ENCODE measurements at regions not wholly inside any gene's neighbourhood (a gene's known extent, or its start where the extent isn't known, plus 50 kb on each side); places are given as distances from the start of the nearest gene placed in this dataset.
A peak's percentile ranks its signal among the peaks of the same experiment; 100 is the strongest.
"Not testable (repeated sequence)": the region's sequence is repeated elsewhere in the genome, so short reads cannot be mapped to it uniquely, and the experiment has no call there.

DNA sequence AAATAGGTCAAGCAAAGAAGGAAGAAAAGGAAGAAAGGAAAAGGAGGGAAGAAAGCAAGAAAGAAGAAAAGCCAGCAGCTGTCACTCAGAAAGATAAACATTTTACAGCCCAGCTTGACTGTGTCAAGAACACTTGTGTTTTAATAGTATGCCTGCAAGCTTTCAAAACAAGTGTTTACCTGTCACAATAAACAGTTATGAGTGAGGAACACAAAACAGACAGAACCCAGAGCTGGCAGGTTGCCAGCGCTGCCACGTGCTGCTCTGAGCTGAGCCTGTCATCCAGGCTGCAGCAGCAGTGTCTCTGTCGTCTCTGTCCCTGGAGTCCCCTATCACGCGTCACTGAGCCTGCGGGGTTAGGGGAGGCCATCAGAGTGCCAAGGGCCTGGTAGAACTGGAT lies 827.6 kb upstream of the AUTS2 start:
- ATAC-seq (peak; percentile 71 to 87 (median 79)), DNase-seq (peak; percentile 32 to 85 (median 62))
- no peaks in the 10 kb centered on the region for H3K36me3 ChIP-seq
- H3K27ac ChIP-seq: no peak overlapping the region
- 0 to 9% (median 7%) methylated on average over 6 of the region's 6 CpGs for WGBS, 4 donors
- no peaks in the 10 kb centered on the region for H3K9me3 ChIP-seq
- peaks cover 0 to 8% (median 5%) of the 10 kb centered on the region in 12 donors for H3K4me1 ChIP-seq
- TF ChIP-seq CTCF (IDR thresholded peaks at IDR 0.05) (no peak), POLR2A (IDR thresholded peaks at IDR 0.05) (no peak)
- no peak overlapping the region for H3K4me3 ChIP-seq
- H3K27me3 ChIP-seq: no peaks in the 10 kb centered on the region
- intact Hi-C loops (cut with DNase I): no loop called here

DNA sequence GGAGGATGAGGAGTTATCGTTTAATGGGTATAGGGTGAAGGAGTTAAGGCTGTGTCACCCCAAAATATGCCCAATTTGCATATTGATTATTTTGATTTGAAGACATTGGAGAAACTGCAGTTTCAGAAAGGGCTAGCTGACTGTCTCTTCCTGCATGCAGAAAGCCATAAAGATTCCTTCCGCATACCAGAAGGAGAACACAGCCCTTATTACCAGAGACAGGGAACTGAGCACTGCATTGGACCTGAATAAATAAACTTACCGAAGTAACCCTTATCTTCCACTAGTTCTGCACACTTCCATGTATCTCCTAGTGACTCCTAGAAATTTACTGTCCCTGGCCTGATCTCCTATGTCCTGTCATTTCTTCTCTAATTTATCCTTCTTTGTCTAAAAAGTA lies 821.9 kb upstream of the AUTS2 start:
- Histone ChIP-seq H3K27ac (no peak overlapping the region), H3K27me3 (no peaks in the 10 kb centered on the region), H3K4me1 (no peaks in the 10 kb centered on the region), H3K36me3 (no peaks in the 10 kb centered on the region), H3K4me3 (no peak overlapping the region), H3K9me3 (no peaks in the 10 kb centered on the region)
- 71 to 82% (median 79%) methylated on average over 3 of the region's 3 CpGs for WGBS, 4 donors
- TF ChIP-seq POLR2A (IDR thresholded peaks at IDR 0.05) (no peak), CTCF (IDR thresholded peaks at IDR 0.05) (no peak)
- DNase-seq (no peak), ATAC-seq (no peak)
- intact Hi-C loops (cut with DNase I): no loop called here

DNA sequence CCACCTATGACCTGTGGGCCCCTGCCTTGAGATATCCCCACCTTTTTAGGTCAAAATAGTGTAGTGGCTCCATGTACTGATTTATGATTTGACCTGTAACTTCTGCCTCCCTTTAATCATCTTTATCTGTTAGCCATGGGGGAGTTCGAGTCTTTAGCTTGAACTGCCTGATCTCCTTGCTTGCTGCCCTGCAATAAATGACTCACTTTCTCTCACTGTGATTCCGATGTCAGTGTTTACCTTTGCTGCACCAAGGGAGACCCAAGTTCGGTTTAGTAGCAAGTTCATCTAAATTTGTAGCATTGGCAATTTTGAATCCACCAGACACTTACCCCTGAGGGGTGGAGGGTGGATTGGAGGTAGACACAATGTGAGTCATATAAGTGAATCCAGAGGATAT lies 814.6 kb upstream of the AUTS2 start:
- Histone ChIP-seq H3K27me3 (no peaks in the 10 kb centered on the region), H3K4me3 (no peak overlapping the region), H3K9me3 (no peaks in the 10 kb centered on the region), H3K27ac (no peak overlapping the region), H3K36me3 (no peaks in the 10 kb centered on the region), H3K4me1 (no peaks in the 10 kb centered on the region)
- 79 to 91% (median 86%) methylated on average over 3 of the region's 3 CpGs for WGBS, 4 donors
- TF ChIP-seq POLR2A (IDR thresholded peaks at IDR 0.05): no peak
- no peak for DNase-seq
- ATAC-seq: no peak
- intact Hi-C loops (cut with DNase I): no loop called here

- intact Hi-C loops (cut with DNase I): no loop called here
- H3K27ac ChIP-seq: no peak overlapping the region
- no peaks in the 10 kb centered on the region for H3K36me3 ChIP-seq
- TF ChIP-seq POLR2A (IDR thresholded peaks at IDR 0.05) (no peak), CTCF (IDR thresholded peaks at IDR 0.05) (no peak)
- DNase-seq (no peak), ATAC-seq (no peak)
- no peak overlapping the region for H3K4me3 ChIP-seq
- no peaks in the 10 kb centered on the region for H3K27me3 ChIP-seq
- 32 to 37% (median 34%) methylated on average over 3 of the region's 3 CpGs for WGBS, 4 donors
- H3K4me1 ChIP-seq: no peaks in the 10 kb centered on the region
- no peaks in the 10 kb centered on the region for H3K9me3 ChIP-seq
Measured at GRCh38 chr7:68785036-68785435, 813.2 kb upstream of the AUTS2 start.

DNA sequence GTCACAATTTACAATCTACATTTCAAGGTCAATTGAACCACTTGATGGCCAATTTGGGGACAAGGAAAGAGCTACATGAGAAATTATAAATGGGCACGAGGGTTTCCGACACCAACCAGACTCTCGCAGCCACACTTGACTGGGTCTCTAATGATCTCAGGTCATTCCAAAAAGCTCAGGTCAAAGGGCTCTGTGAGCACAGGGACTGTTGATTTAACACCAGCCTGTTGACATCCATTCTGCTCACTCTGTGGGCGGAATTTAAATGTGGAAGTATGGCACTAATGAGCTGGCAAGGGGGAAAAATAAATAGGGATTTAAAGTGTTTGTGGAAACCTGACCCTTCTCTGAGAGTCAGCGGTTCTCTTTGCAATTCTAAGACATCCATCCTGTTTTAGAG lies 810.7 kb upstream of the AUTS2 start:
- H3K36me3 ChIP-seq: no peaks in the 10 kb centered on the region
- no peaks in the 10 kb centered on the region for H3K4me1 ChIP-seq
- H3K4me3 ChIP-seq: no peak overlapping the region
- DNase-seq: no peak
- intact Hi-C loops (cut with DNase I): no loop called here
- TF ChIP-seq POLR2A (IDR thresholded peaks at IDR 0.05): no peak
- no peak for TF ChIP-seq CTCF (IDR thresholded peaks at IDR 0.05)
- H3K27ac ChIP-seq: no peak overlapping the region
- H3K27me3 ChIP-seq: no peaks in the 10 kb centered on the region
- 79 to 83% (median 79%) methylated on average over 5 of the region's 5 CpGs for WGBS, 4 donors
- no peak for ATAC-seq
- no peaks in the 10 kb centered on the region for H3K9me3 ChIP-seq

GRCh38 chr7:68788529-68788928 lies 809.7 kb upstream of the AUTS2 start:
- ATAC-seq; H3K27ac ChIP-seq; intact Hi-C loops (cut with DNase I); H3K9me3 ChIP-seq; H3K4me1 ChIP-seq; DNase-seq; H3K27me3 ChIP-seq; H3K36me3 ChIP-seq; H3K4me3 ChIP-seq: not testable (repeated sequence)
- 90 to 100% (median 94%) methylated on average over 2 of the region's 2 CpGs for WGBS, 4 donors
